Subcutaneous abdominal adipose tissue (tissue), 5 donors: ENCODE measurements at regions not wholly inside any gene's neighbourhood (a gene's known extent, or its start where the extent isn't known, plus 50 kb on each side); places are given as distances from the start of the nearest gene placed in this dataset.

ENCODE experiments used
- H3K27ac ChIP-seq: one replicate; pipeline ENCODE4 v1.7.0; 2013; ENCODE audit warnings: low read depth, mild to moderate bottlenecking, inconsistent platforms, low read length, moderate library complexity
- H3K27me3 ChIP-seq, 5 donors: one replicate each; pipeline ENCODE4 v1.7.0; 2013; ENCODE audit warnings: low read length in 5 of 5, inconsistent platforms in 1 of 5; ENCODE audit not compliant: control insufficient read depth in 5 of 5, insufficient read depth in 4 of 5
- H3K36me3 ChIP-seq, 5 donors: one replicate each; pipeline ENCODE4 v1.7.0; 2013; ENCODE audit warnings: low read length in 5 of 5; ENCODE audit not compliant: control insufficient read depth in 5 of 5, insufficient read depth in 5 of 5
- H3K4me1 ChIP-seq, 5 donors: one replicate each; pipeline ENCODE4 v1.7.0; 2013; ENCODE audit warnings: low read length in 5 of 5, mild to moderate bottlenecking in 3 of 5, moderate library complexity in 1 of 5; ENCODE audit not compliant: control insufficient read depth in 5 of 5, insufficient read depth in 5 of 5
- H3K4me3 ChIP-seq, 5 donors: one replicate each; pipeline ENCODE4 v1.7.0; 2013; ENCODE audit warnings: low read length in 5 of 5, low read depth in 1 of 5
- H3K9ac ChIP-seq, 5 donors: one replicate each; pipeline ENCODE4 v1.7.0; 2013; ENCODE audit warnings: low read length in 5 of 5, mild to moderate bottlenecking in 4 of 5, moderate library complexity in 3 of 5
- H3K9me3 ChIP-seq, 5 donors: one replicate each; pipeline ENCODE4 v1.7.0; 2013; ENCODE audit warnings: low read length in 5 of 5; ENCODE audit not compliant: control insufficient read depth in 5 of 5
- donor health status: healthy.
- donor health status: healthy.
- donor health status: healthy.
- donor health status: healthy.
- donor health status: healthy.

DNA sequence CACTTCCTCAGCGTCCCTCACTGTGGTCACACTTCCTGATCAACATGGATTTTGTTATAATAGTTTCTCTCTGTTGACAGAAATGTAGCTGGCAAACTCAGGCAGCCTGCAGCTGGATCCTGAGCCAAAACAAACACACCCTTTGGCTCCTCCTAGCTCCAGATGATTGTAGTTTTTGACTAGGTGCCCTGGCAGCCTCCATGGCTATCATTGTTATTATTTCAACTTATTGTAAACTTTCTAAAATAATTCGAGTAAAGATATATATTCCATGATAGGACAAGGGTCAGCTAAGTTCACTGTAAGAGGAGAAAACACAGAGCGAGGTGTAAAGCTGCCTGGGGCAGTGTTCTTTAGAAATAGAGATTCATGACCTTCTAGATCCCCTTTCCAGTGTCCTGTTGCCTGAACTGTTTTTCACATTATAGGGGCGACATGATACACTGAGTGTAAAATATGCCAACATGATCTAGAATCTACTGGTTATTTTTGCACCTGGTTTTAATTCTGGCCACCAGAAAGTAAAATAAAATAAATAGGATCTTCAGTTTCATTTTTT, 98.2 kb upstream of the HDGFL1 start:
- H3K9me3 ChIP-seq: no peaks in the 10 kb centered on the region
- H3K4me1 ChIP-seq: peaks cover 0 to 20% (median 14%) of the 10 kb centered on the region in 5 donors
- no peak overlapping the region for H3K9ac ChIP-seq
- H3K27me3 ChIP-seq: no peaks in the 10 kb centered on the region
- peak overlapping the region; percentile 38 for H3K27ac ChIP-seq
- H3K36me3 ChIP-seq: no peaks in the 10 kb centered on the region
- H3K4me3 ChIP-seq: peak overlapping the region in 2 of 5 donors; percentile 3 to 13

- Histone ChIP-seq H3K9ac (no peak overlapping the region), H3K4me1 (peaks cover 0 to 20% (median 14%) of the 10 kb centered on the region in 5 donors), H3K27me3 (no peaks in the 10 kb centered on the region), H3K36me3 (no peaks in the 10 kb centered on the region), H3K27ac (no peak overlapping the region), H3K4me3 (peak overlapping the region in 1 of 5 donors; percentile 13), H3K9me3 (no peaks in the 10 kb centered on the region)
Observed at GRCh38 chr6:22471746-22472145, 97.6 kb upstream of the HDGFL1 start.

DNA sequence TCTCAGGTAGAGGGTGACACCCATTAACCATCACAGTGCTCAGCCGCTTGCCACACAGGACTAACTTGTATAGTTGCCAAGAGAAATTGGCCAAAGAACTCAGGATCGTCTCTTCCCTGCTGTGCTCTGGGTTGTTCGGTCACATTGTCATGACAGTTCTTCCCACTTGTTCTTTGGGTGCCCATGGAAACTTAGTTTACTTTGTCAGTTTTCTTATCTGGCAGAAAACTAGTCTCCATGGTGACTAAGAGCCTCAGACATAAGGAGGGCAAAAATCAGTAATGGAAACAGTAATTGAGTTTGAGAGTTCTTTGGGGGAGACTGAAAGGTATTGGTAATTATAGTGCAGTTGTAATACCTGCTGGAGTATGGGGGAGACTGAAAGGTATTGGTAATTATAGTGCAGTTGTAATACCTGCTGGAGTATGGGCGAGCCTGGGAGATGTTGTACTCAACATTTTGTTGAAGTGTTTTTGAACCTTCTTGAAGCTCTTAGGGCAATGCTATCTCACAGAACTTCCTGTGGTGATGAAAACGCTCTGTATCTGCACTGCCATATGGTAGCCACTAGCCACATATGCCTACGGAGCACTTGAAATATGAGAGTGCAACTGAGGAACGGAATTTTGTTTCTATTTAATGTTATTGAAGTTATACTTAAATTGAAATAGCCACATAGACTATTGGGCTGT, 95.2 kb upstream of the HDGFL1 start:
- H3K27ac ChIP-seq: no peak overlapping the region
- H3K9me3 ChIP-seq: no peaks in the 10 kb centered on the region
- no peaks in the 10 kb centered on the region for H3K36me3 ChIP-seq
- H3K4me3 ChIP-seq: no peak overlapping the region
- H3K27me3 ChIP-seq: no peaks in the 10 kb centered on the region
- H3K4me1 ChIP-seq: peaks cover 0 to 20% (median 10%) of the 10 kb centered on the region in 5 donors
- no peak overlapping the region for H3K9ac ChIP-seq

GRCh38 chr6:22476811-22477390, 92.5 kb upstream of the HDGFL1 start:
- peaks cover 0 to 3% (median 0%) of the 10 kb centered on the region in 5 donors for H3K4me1 ChIP-seq
- H3K4me3 ChIP-seq: no peak overlapping the region
- no peaks in the 10 kb centered on the region for H3K27me3 ChIP-seq
- H3K36me3 ChIP-seq: no peaks in the 10 kb centered on the region
- H3K9me3 ChIP-seq: no peaks in the 10 kb centered on the region
- H3K27ac ChIP-seq: no peak overlapping the region
- no peak overlapping the region for H3K9ac ChIP-seq

- Histone ChIP-seq H3K27me3 (no peaks in the 10 kb centered on the region), H3K9me3 (no peaks in the 10 kb centered on the region), H3K4me3 (no peak overlapping the region), H3K9ac (no peak overlapping the region), H3K36me3 (no peaks in the 10 kb centered on the region), H3K27ac (no peak overlapping the region), H3K4me1 (no peaks in the 10 kb centered on the region)
Observed at GRCh38 chr6:22497276-22497675, 72.1 kb upstream of the HDGFL1 start.

GRCh38 chr6:22499815-22500214, 69.6 kb upstream of the HDGFL1 start:
- no peaks in the 10 kb centered on the region for H3K9me3 ChIP-seq
- no peaks in the 10 kb centered on the region for H3K36me3 ChIP-seq
- no peak overlapping the region for H3K4me3 ChIP-seq
- no peaks in the 10 kb centered on the region for H3K27me3 ChIP-seq
- H3K9ac ChIP-seq: no peak overlapping the region
- no peaks in the 10 kb centered on the region for H3K4me1 ChIP-seq
- H3K27ac ChIP-seq: no peak overlapping the region

- Histone ChIP-seq H3K27me3 (no peaks in the 10 kb centered on the region), H3K4me1 (no peaks in the 10 kb centered on the region), H3K4me3 (no peak overlapping the region), H3K9me3 (no peaks in the 10 kb centered on the region), H3K9ac (no peak overlapping the region), H3K36me3 (no peaks in the 10 kb centered on the region), H3K27ac (no peak overlapping the region)
Observed at GRCh38 chr6:22506496-22506895, 62.9 kb upstream of the HDGFL1 start.

- Histone ChIP-seq H3K27ac (no peak overlapping the region), H3K27me3 (no peaks in the 10 kb centered on the region), H3K9ac (no peak overlapping the region), H3K4me3 (no peak overlapping the region), H3K4me1 (no peaks in the 10 kb centered on the region), H3K36me3 (no peaks in the 10 kb centered on the region), H3K9me3 (no peaks in the 10 kb centered on the region)
Observed at GRCh38 chr6:22512686-22513427, 56.5 kb upstream of the HDGFL1 start.

- H3K4me1 ChIP-seq: no peaks in the 10 kb centered on the region
- no peak overlapping the region for H3K9ac ChIP-seq
- no peak overlapping the region for H3K4me3 ChIP-seq
- no peaks in the 10 kb centered on the region for H3K27me3 ChIP-seq
- H3K27ac ChIP-seq: no peak overlapping the region
- H3K36me3 ChIP-seq: no peaks in the 10 kb centered on the region
- H3K9me3 ChIP-seq: no peaks in the 10 kb centered on the region
Observed at GRCh38 chr6:22513667-22514066, 55.7 kb upstream of the HDGFL1 start.

GRCh38 chr6:22519237-22519636, 50.1 kb upstream of the HDGFL1 start:
- no peak overlapping the region for H3K9ac ChIP-seq
- no peaks in the 10 kb centered on the region for H3K9me3 ChIP-seq
- no peaks in the 10 kb centered on the region for H3K27me3 ChIP-seq
- H3K4me1 ChIP-seq: no peaks in the 10 kb centered on the region
- H3K27ac ChIP-seq: no peak overlapping the region
- no peak overlapping the region for H3K4me3 ChIP-seq
- H3K36me3 ChIP-seq: no peaks in the 10 kb centered on the region
